B cell (primary cell): ENCODE measurements at regions not wholly inside any gene's neighbourhood (a gene's known extent, or its start where the extent isn't known, plus 50 kb on each side); places are given as distances from the start of the nearest gene placed in this dataset.

Experiments
- EZH2 ChIP-seq: IDR thresholded peaks from 2 replicates; pipeline ENCODE4 v1.6.1; 2012; ENCODE audit warnings: borderline replicate concordance, low read depth, mild to moderate bottlenecking, moderate library complexity, low read length; ENCODE audit not compliant: insufficient read depth, poor library complexity, severe bottlenecking
- TF ChIP-seq, protein P1 (sequence below): fragments of 200-600 bp; IDR thresholded peaks from one replicate; pipeline ENCODE4 v1.8.0; 2022; ENCODE audit warnings: antibody characterized with exemption, mild to moderate bottlenecking

DNA sequence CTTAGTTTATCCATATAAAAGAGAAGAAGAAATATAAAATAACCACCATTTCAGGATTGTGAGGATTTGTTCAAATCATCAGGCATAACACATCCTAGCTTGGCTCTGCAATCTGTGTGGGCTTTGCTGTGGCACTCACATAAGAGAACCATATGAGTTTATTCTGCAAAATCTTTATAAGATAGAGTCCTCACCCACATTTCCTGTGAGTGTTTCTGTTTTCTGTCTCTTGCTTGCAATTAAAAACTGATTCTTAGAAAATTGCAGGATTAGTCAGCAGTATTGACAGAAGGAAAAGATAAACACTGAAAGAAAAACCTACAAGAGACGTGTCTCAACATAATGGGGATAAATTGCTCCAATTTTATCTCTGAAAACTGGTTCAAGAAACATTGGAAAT lies 258.5 kb downstream of the RND3 start:
- TF ChIP-seq, protein P1, sequence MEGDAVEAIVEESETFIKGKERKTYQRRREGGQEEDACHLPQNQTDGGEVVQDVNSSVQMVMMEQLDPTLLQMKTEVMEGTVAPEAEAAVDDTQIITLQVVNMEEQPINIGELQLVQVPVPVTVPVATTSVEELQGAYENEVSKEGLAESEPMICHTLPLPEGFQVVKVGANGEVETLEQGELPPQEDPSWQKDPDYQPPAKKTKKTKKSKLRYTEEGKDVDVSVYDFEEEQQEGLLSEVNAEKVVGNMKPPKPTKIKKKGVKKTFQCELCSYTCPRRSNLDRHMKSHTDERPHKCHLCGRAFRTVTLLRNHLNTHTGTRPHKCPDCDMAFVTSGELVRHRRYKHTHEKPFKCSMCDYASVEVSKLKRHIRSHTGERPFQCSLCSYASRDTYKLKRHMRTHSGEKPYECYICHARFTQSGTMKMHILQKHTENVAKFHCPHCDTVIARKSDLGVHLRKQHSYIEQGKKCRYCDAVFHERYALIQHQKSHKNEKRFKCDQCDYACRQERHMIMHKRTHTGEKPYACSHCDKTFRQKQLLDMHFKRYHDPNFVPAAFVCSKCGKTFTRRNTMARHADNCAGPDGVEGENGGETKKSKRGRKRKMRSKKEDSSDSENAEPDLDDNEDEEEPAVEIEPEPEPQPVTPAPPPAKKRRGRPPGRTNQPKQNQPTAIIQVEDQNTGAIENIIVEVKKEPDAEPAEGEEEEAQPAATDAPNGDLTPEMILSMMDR, result no peak
- no peak for TF ChIP-seq EZH2
